ENCODE measurements at regions not wholly inside any gene's neighbourhood (a gene's known extent, or its start where the extent isn't known, plus 50 kb on each side); places are given as distances from the start of the nearest gene placed in this dataset.

GRCh38 chr3:7915356-7915755 is 586.3 kb upstream of the LMCD1 start:
- DNase-seq, result no peak

GRCh38 chr3:7917443-7918151 is 584.0 kb upstream of the LMCD1 start:
- no peak for DNase-seq

GRCh38 chr3:7920211-7920610 is 581.4 kb upstream of the LMCD1 start:
- DNase-seq, result no peak

- DNase-seq, result no peak
These were observed 577.4 kb upstream of the LMCD1 start for GRCh38 chr3:7924228-7924627.

- no peak for DNase-seq
These were observed 574.6 kb upstream of the LMCD1 start for GRCh38 chr3:7927015-7927414.

GRCh38 chr3:7927864-7928263 is 573.8 kb upstream of the LMCD1 start:
- DNase-seq, result no peak

GRCh38 chr3:7929319-7929889 is 572.2 kb upstream of the LMCD1 start:
- DNase-seq, result no peak

- DNase-seq, result no peak
These were observed 567.3 kb upstream of the LMCD1 start for GRCh38 chr3:7934362-7934761.

GRCh38 chr3:7947930-7948329 is 553.7 kb upstream of the LMCD1 start:
- no peak for DNase-seq

- no peak for DNase-seq
These were observed 550.7 kb upstream of the LMCD1 start for GRCh38 chr3:7950890-7951289.

GRCh38 chr3:7953449-7954014 is 548.1 kb upstream of the LMCD1 start:
- DNase-seq, result no peak

GRCh38 chr3:7957024-7957423 is 544.6 kb upstream of the LMCD1 start:
- DNase-seq, result no peak

GRCh38 chr3:7959094-7959493 is 542.5 kb upstream of the LMCD1 start:
- DNase-seq, result no peak

- no peak for DNase-seq
These were observed 541.0 kb upstream of the LMCD1 start for GRCh38 chr3:7960601-7961000.

- DNase-seq, result no peak
These were observed 539.3 kb upstream of the LMCD1 start for GRCh38 chr3:7962301-7962700.

GRCh38 chr3:7964899-7965298 is 536.7 kb upstream of the LMCD1 start:
- DNase-seq, result no peak

- no peak for DNase-seq
These were observed 528.6 kb upstream of the LMCD1 start for GRCh38 chr3:7973006-7973405.

- DNase-seq, result peak; percentile 0
These were observed 524.2 kb upstream of the LMCD1 start for GRCh38 chr3:7977245-7978086.

GRCh38 chr3:7978087-7978422 is 523.6 kb upstream of the LMCD1 start:
- no peak for DNase-seq

- DNase-seq, result no peak
These were observed 519.5 kb upstream of the LMCD1 start for GRCh38 chr3:7982126-7982525.

GRCh38 chr3:7999384-7999783 is 502.2 kb upstream of the LMCD1 start:
- no peak for DNase-seq

GRCh38 chr3:8001307-8001706 is 500.3 kb upstream of the LMCD1 start:
- no peak for DNase-seq

GRCh38 chr3:8001712-8002111 is 499.9 kb upstream of the LMCD1 start:
- no peak for DNase-seq

GRCh38 chr3:8011902-8012301 is 489.7 kb upstream of the LMCD1 start:
- no peak for DNase-seq
